OCI-LY3 (cell line): ENCODE measurements at regions not wholly inside any gene's neighbourhood (a gene's known extent, or its start where the extent isn't known, plus 50 kb on each side); places are given as distances from the start of the nearest gene placed in this dataset.

ENCODE experiments used
- H2AFZ ChIP-seq: fragments of 200-600, 300-600 bp; shearing (Covaris generic); 2 replicates; pipeline ENCODE4 v1.6.0; 2014; ENCODE audit warnings: antibody characterized with exemption, low read depth, low read length
- H3K27ac ChIP-seq: fragments of 200-600, 300-600 bp; sonication (generic); 2 replicates; pipeline ENCODE4 v1.5.1; 2014; ENCODE audit warnings: mild to moderate bottlenecking, low read length, moderate library complexity, mixed read lengths
- H3K27me3 ChIP-seq: fragments of 200-600, 300-600 bp; sonication (generic); 2 replicates; pipeline ENCODE4 v1.6.1; 2014; ENCODE audit warnings: low read depth, low read length, mixed read lengths
- H3K36me3 ChIP-seq: fragments of 200-600, 300-600 bp; sonication (generic); replicated peaks from 2 replicates; pipeline ENCODE3; 2014; ENCODE audit warnings: low read depth, low read length, mixed read lengths
- H3K4me1 ChIP-seq: fragments of 300-600, 200-600 bp; sonication (generic); 2 replicates; pipeline ENCODE4 v1.6.1; 2014; ENCODE audit warnings: low read length, mixed read lengths
- H3K4me2 ChIP-seq: fragments of 200-600, 300-600 bp; sonication (generic); 2 replicates; pipeline ENCODE4 v1.6.1; 2014; ENCODE audit warnings: low read length, mixed read lengths
- H3K4me3 ChIP-seq: fragments of 300-600, 200-600 bp; sonication (generic); 2 replicates; pipeline ENCODE4 v1.5.1; 2014; ENCODE audit warnings: antibody characterized with exemption, mild to moderate bottlenecking, low read length, moderate library complexity
- H3K79me2 ChIP-seq: fragments of 300-600, 200-600 bp; shearing (Covaris generic); 2 replicates; pipeline ENCODE4 v1.6.1; 2014; ENCODE audit warnings: mild to moderate bottlenecking, low read length, mixed read lengths
- H3K9ac ChIP-seq: fragments of 300-600, 200-600 bp; shearing (Covaris generic); 2 replicates; pipeline ENCODE4 v1.6.0; 2014; ENCODE audit warnings: mild to moderate bottlenecking, low read length, moderate library complexity
- H3K9me3 ChIP-seq: fragments of 200-600, 300-600 bp; shearing (Covaris generic); 2 replicates; pipeline ENCODE4 v1.6.1; 2014; ENCODE audit warnings: low read length, mixed read lengths; ENCODE audit not compliant: insufficient read depth
- H4K20me1 ChIP-seq: fragments of 200-600, 300-600 bp; sonication (generic); 2 replicates; pipeline ENCODE4 v1.6.1; 2016; ENCODE audit warnings: low read length, mixed read lengths; ENCODE audit not compliant: insufficient read depth
- CTCF ChIP-seq: fragments of 200-600, 300-600 bp; sonication (generic); IDR thresholded peaks from 2 replicates; pipeline ENCODE4 v1.5.1; 2014; ENCODE audit warnings: antibody characterized with exemption, low read length, low read depth
- EZH2phosphoT487 ChIP-seq: fragments of 200-600 bp; shearing (Covaris generic); IDR thresholded peaks from 2 replicates; pipeline ENCODE4 v1.6.1; 2018; ENCODE audit warnings: antibody characterized with exemption, mixed run types, low read depth

GRCh38 chr11:32302826-32303225 lies 132.5 kb downstream of the WT1 start:
- Histone ChIP-seq H3K27ac (no peak overlapping the region), H3K27me3 (no peaks in the 10 kb centered on the region), H3K9ac (no peak overlapping the region), H3K4me2 (no peak overlapping the region), H3K9me3 (no peaks in the 10 kb centered on the region), H3K79me2 (no peaks in the 10 kb centered on the region), H4K20me1 (no peaks in the 10 kb centered on the region), H3K4me1 (no peaks in the 10 kb centered on the region), H2AFZ (no peak overlapping the region), H3K36me3 (no peaks in the 10 kb centered on the region), H3K4me3 (no peak overlapping the region)
- TF ChIP-seq CTCF (no peak), EZH2phosphoT487 (no peak)

- no peaks in the 10 kb centered on the region for H3K79me2 ChIP-seq
- no peak for TF ChIP-seq EZH2phosphoT487
- no peaks in the 10 kb centered on the region for H4K20me1 ChIP-seq
- H3K4me3 ChIP-seq = no peak overlapping the region
- no peak overlapping the region for H3K4me2 ChIP-seq
- H3K27ac ChIP-seq = no peak overlapping the region
- H3K9me3 ChIP-seq = no peaks in the 10 kb centered on the region
- no peaks in the 10 kb centered on the region for H3K36me3 ChIP-seq
- no peaks in the 10 kb centered on the region for H3K4me1 ChIP-seq
- no peak overlapping the region for H3K9ac ChIP-seq
- no peak overlapping the region for H2AFZ ChIP-seq
- H3K27me3 ChIP-seq = no peaks in the 10 kb centered on the region
Measured at GRCh38 chr11:32304521-32304920, 130.8 kb downstream of the WT1 start.

- Histone ChIP-seq H3K27ac (no peak overlapping the region), H3K79me2 (no peaks in the 10 kb centered on the region), H4K20me1 (no peaks in the 10 kb centered on the region), H3K4me1 (no peaks in the 10 kb centered on the region), H3K9me3 (no peaks in the 10 kb centered on the region), H3K27me3 (no peaks in the 10 kb centered on the region), H3K4me3 (no peak overlapping the region), H3K9ac (no peak overlapping the region), H3K4me2 (no peak overlapping the region), H2AFZ (no peak overlapping the region), H3K36me3 (no peaks in the 10 kb centered on the region)
- TF ChIP-seq EZH2phosphoT487 (no peak), CTCF (no peak)
Measured at GRCh38 chr11:32305460-32305859, 129.9 kb downstream of the WT1 start.

- Histone ChIP-seq H3K4me1 (no peaks in the 10 kb centered on the region), H3K27ac (no peak overlapping the region), H3K4me2 (no peak overlapping the region), H3K4me3 (no peak overlapping the region), H3K9ac (no peak overlapping the region), H2AFZ (no peak overlapping the region), H3K27me3 (no peaks in the 10 kb centered on the region), H3K79me2 (no peaks in the 10 kb centered on the region), H4K20me1 (no peaks in the 10 kb centered on the region), H3K36me3 (no peaks in the 10 kb centered on the region), H3K9me3 (no peaks in the 10 kb centered on the region)
- TF ChIP-seq CTCF = no peak
- TF ChIP-seq EZH2phosphoT487 = no peak
Measured at GRCh38 chr11:32307471-32307870, 127.9 kb downstream of the WT1 start.

- no peak overlapping the region for H3K9ac ChIP-seq
- H2AFZ ChIP-seq = no peak overlapping the region
- no peaks in the 10 kb centered on the region for H3K9me3 ChIP-seq
- no peaks in the 10 kb centered on the region for H3K79me2 ChIP-seq
- H4K20me1 ChIP-seq = no peaks in the 10 kb centered on the region
- H3K4me2 ChIP-seq = no peak overlapping the region
- H3K27ac ChIP-seq = no peak overlapping the region
- H3K4me3 ChIP-seq = no peak overlapping the region
- H3K4me1 ChIP-seq = no peaks in the 10 kb centered on the region
- TF ChIP-seq CTCF (no peak), EZH2phosphoT487 (no peak)
- no peaks in the 10 kb centered on the region for H3K27me3 ChIP-seq
- no peaks in the 10 kb centered on the region for H3K36me3 ChIP-seq
Measured at GRCh38 chr11:32307913-32308312, 127.4 kb downstream of the WT1 start.
